HepG2 (cell line): ENCODE measurements at regions not wholly inside any gene's neighbourhood (a gene's known extent, or its start where the extent isn't known, plus 50 kb on each side); places are given as distances from the start of the nearest gene placed in this dataset.

ENCODE experiments used
- ATAC-seq: fragments of 200-7000 bp; cut with Tn5 transposase; 3 replicates; pipeline ENCODE4 v1.9.1; 2020; ENCODE audit warnings: mild to moderate bottlenecking, moderate library complexity
- BruUV-seq: library from RNA; stranded (reverse); fragments of 400-500 nt; replicated peaks from 2 replicates; lab custom pipeline; 2021; lab: Mats Ljungman, UMichigan
- CTCF ChIA-PET: fragments of 300-600 bp; formaldehyde crosslinking; extraction: SDS; loops from one replicate; lab custom pipeline; 2021; ENCODE audit warnings: low total read pairs, inconsistent platforms, low intra/inter-chr PET ratio; lab: Yijun Ruan, JAX
- POLR2A ChIA-PET: fragments of 350-600 bp; sonication (Branson Sonifier 250); formaldehyde crosslinking; loops from one replicate; lab custom pipeline; 2020; ENCODE audit warnings: antibody characterized with exemption, inconsistent platforms; lab: Yijun Ruan, JAX
- DNase-seq: peaks from one replicate; pipeline ENCODE4 v3.0.0-alpha.2; 2015; ENCODE audit warnings: low spot score
- FAIRE-seq: peaks from 3 replicates; lab custom pipeline; 2011; peaks lifted over from hg19 to GRCh38; lab: Jason Lieb, UNC
- H2AFZ ChIP-seq: one replicate; pipeline ENCODE4 v1.6.1; 2011; ENCODE audit warnings: low read length, inconsistent platforms
- H3K27ac ChIP-seq: fragments of 300-600 bp; 3 replicates; pipeline ENCODE4 v1.8.0; 2011; ENCODE audit warnings: mixed run types, mild to moderate bottlenecking, mixed read lengths, low read length, inconsistent platforms; ENCODE audit not compliant: insufficient read depth; ENCODE audit errors: extremely low read length
- H3K27me3 ChIP-seq, 2 experiments: fragments of 200-600 bp in 1 of 2; 2 replicates in 1 of 2; 3 replicates in 1 of 2; pipeline versions ENCODE4 v1.6.0 to v1.8.0; 2011; ENCODE audit warnings: low read length in 2 of 2, mild to moderate bottlenecking in 2 of 2, moderate library complexity in 2 of 2, inconsistent platforms in 1 of 2; ENCODE audit not compliant: insufficient read depth in 2 of 2, control insufficient read depth in 1 of 2
- H3K36me3 ChIP-seq, 2 experiments: fragments of 200-600 bp in 1 of 2; replicated peaks in 1 of 2; 2 replicates in 1 of 2; 3 replicates in 1 of 2; pipeline versions ENCODE4 v1.5.1 to v1.8.0; 2011; ENCODE audit warnings: low read length in 2 of 2, inconsistent platforms in 1 of 2; ENCODE audit not compliant: insufficient read depth in 2 of 2, control insufficient read depth in 1 of 2
- H3K4me1 ChIP-seq: 2 replicates; pipeline ENCODE4 v1.5.1; 2012; ENCODE audit warnings: low read length, inconsistent platforms; ENCODE audit not compliant: insufficient read depth
- H3K4me2 ChIP-seq: 2 replicates; pipeline ENCODE4 v1.6.0; 2011; ENCODE audit warnings: low read depth, low read length, inconsistent platforms
- H3K4me3 ChIP-seq, 3 experiments: fragments of 200-600 bp in 1 of 3; sonication (generic), shearing (Covaris generic) in 1 of 3; replicated peaks in 1 of 3; 2 replicates each; pipeline ENCODE4 v1.5.1; 2011 to 2016; ENCODE audit warnings: low read length in 3 of 3, inconsistent platforms in 2 of 3, low read depth in 2 of 3, mild to moderate bottlenecking in 2 of 3, control low read depth in 1 of 3, mixed read lengths in 1 of 3; ENCODE audit not compliant: insufficient read depth in 1 of 3
- H3K79me2 ChIP-seq: one replicate; pipeline ENCODE4 v1.6.1; 2011; ENCODE audit warnings: low read length, inconsistent platforms; ENCODE audit not compliant: insufficient read depth
- H3K9ac ChIP-seq: 2 replicates; pipeline ENCODE4 v1.6.0; 2011; ENCODE audit warnings: mild to moderate bottlenecking, low read depth, low read length, inconsistent platforms; ENCODE audit not compliant: insufficient read depth
- H3K9me3 ChIP-seq: 2 replicates; pipeline ENCODE4 v1.5.1; 2012; ENCODE audit warnings: mild to moderate bottlenecking, low read length
- H4K20me1 ChIP-seq: 2 replicates; pipeline ENCODE4 v1.6.0; 2011; ENCODE audit warnings: inconsistent platforms, mild to moderate bottlenecking, low read length, moderate library complexity; ENCODE audit not compliant: insufficient read depth
- ESRRA ChIP-seq: sonication (generic); formaldehyde crosslinking; IDR thresholded peaks from 2 replicates; pipeline ENCODE4 v1.5.1; 2020; ENCODE audit warnings: mild to moderate bottlenecking, low read depth, missing genetic modification reagents
- FOXM1 ChIP-seq: sonication (generic); formaldehyde crosslinking; IDR thresholded peaks from 2 replicates; pipeline ENCODE4 v1.5.0; 2020; ENCODE audit warnings: missing genetic modification reagents
- FOXP1 ChIP-seq, 2 experiments: fragments of 450-650 bp in 1 of 2; IDR thresholded peaks; 2 replicates each; pipeline ENCODE4 v1.6.1; 2017 to 2018; ENCODE audit warnings: antibody characterized with exemption in 1 of 2
- KAT2B ChIP-seq: fragments of 150-350 bp; IDR thresholded peaks from 2 replicates; pipeline ENCODE4 v1.6.1; 2014; ENCODE audit warnings: low read depth, low read length, borderline replicate concordance
- RNF2 ChIP-seq: fragments of 450-650 bp; conservative IDR thresholded peaks from 2 replicates; pipeline ENCODE4 v1.6.1; 2016; ENCODE audit warnings: low read depth
- SIX4 ChIP-seq: sonication (generic); formaldehyde crosslinking; IDR thresholded peaks from 2 replicates; pipeline ENCODE4 v1.4.0; 2020; ENCODE audit warnings: missing genetic modification reagents
- TBL1XR1 ChIP-seq: fragments of 150-350 bp; IDR thresholded peaks from 2 replicates; pipeline ENCODE4 v1.6.1; 2014; ENCODE audit warnings: borderline replicate concordance, low read length; ENCODE audit not compliant: partially characterized antibody
- ZEB1 ChIP-seq: IDR thresholded peaks from 2 replicates; pipeline ENCODE4 v1.6.1; 2012; ENCODE audit warnings: mild to moderate bottlenecking, low read depth, inconsistent platforms; ENCODE audit not compliant: insufficient replicate concordance
- ZNF124 ChIP-seq: sonication (generic); formaldehyde crosslinking; IDR thresholded peaks from 2 replicates; pipeline ENCODE4 v1.4.0; 2020; ENCODE audit warnings: missing genetic modification reagents
- ZNF143 ChIP-seq: sonication (generic); formaldehyde crosslinking; IDR thresholded peaks from 2 replicates; pipeline ENCODE4 v1.4.0; 2020; ENCODE audit warnings: missing genetic modification reagents
- ZNF224 ChIP-seq: sonication (generic); formaldehyde crosslinking; IDR thresholded peaks from 2 replicates; pipeline ENCODE4 v1.5.0; 2020; ENCODE audit warnings: mild to moderate bottlenecking, missing genetic modification reagents
- ZNF780A ChIP-seq: sonication (generic); formaldehyde crosslinking; IDR thresholded peaks from 2 replicates; pipeline ENCODE4 v1.8.0; 2022; ENCODE audit warnings: mild to moderate bottlenecking, missing genetic modification reagents, moderate library complexity
- ZNF850 ChIP-seq: sonication (generic); formaldehyde crosslinking; conservative IDR thresholded peaks from 2 replicates; pipeline ENCODE4 v1.9.0; 2021; ENCODE audit warnings: mild to moderate bottlenecking, missing genetic modification reagents
- WGBS: methylation state at CpG from one replicate; pipeline ENCODE4 v1.1.6; 2017; ENCODE audit warnings: low lambda C conversion rate; 5-methylcytosine and 5-hydroxymethylcytosine counted together
- in situ Hi-C: cut with HindIII; loops from 2 replicates; pipeline ENCODE4 v1.10.0; 2017; ENCODE audit warnings: low pct_unique_long_range_greater_than_20kb; ENCODE audit not compliant: extremely low pct_ligation_motif_present
- intact Hi-C: fragments of 100-400 bp; cut with micrococcal nuclease; formaldehyde crosslinking; loops from one replicate; pipeline ENCODE4 v1.10.0; 2022; ENCODE audit not compliant: unreplicated experiment
- TF ChIP-seq, protein P1 (sequence below): sonication (generic); formaldehyde crosslinking; IDR thresholded peaks from 2 replicates; pipeline ENCODE4 v1.5.0; 2020; ENCODE audit warnings: mild to moderate bottlenecking, missing genetic modification reagents, borderline replicate concordance

DNA sequence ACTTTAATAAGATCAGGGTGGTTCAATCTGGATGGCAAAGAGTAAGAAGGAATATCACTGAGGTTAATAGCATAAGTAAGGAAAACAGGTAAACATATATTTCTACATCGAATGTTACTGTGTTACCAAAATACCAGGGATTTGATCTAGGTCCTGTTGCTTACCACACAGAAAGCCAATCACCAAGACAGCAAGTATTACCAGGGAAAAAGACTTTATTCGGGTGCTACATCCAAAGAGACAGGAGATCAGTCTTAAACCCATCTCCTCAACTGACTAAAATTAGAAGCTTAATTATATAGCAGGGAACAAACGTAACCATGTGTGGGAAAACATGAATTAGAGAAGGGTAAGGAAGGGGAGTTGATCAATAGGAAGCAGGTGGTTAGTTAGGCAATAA, 500.1 kb downstream of the EFNA5 start:
- WGBS, result 0% methylated on average over 3 of the region's 3 CpGs
- POLR2A ChIA-PET, result no interaction called here
- in situ Hi-C loops, result no loop called here
- no peak for FAIRE-seq
- intact Hi-C loops, result no loop called here
- Histone ChIP-seq H3K27me3 (no peaks in the 10 kb centered on the region), H4K20me1 (no peaks in the 10 kb centered on the region), H3K4me1 (no peaks in the 10 kb centered on the region), H3K36me3 (no peaks in the 10 kb centered on the region), H3K9ac (no peak overlapping the region), H2AFZ (no peak overlapping the region), H3K4me2 (no peak overlapping the region), H3K27ac (no peak overlapping the region), H3K4me3 (no peak overlapping the region), H3K9me3 (peaks cover 62% of the 10 kb centered on the region), H3K79me2 (no peaks in the 10 kb centered on the region)
- DNase-seq, result no peak
- no TSS peak for BruUV-seq
- no peak for ATAC-seq
- CTCF ChIA-PET, result no interaction called here
- no peak for TF ChIP-seq ZNF224 (CRISPR knock-in tag)
- no peak for TF ChIP-seq TBL1XR1
- TF ChIP-seq ZNF124 (CRISPR knock-in tag), result peak; percentile 100
- no peak for TF ChIP-seq ZNF780A

DNA sequence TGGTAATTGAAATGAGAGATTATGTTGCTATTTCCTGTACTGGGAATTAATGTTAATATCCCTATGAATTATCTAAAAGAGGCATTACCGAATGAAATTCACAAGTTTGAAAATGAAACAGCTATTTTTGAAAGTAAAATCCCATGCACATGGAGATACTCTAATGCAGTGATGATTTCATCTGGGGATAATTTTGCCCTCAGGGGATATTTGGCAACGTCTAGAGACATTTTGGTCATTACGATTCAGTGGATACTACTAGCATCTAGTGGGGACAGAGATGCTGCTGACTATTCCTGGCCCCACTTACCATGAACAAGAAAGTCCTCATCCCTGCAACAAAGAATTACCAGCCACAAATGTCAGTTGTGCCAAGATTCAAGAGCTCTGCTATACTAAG, 500.9 kb downstream of the EFNA5 start:
- no peaks in the 10 kb centered on the region for H3K36me3 ChIP-seq
- peaks cover 63% of the 10 kb centered on the region for H3K9me3 ChIP-seq
- DNase-seq (no peak), ATAC-seq (no peak), FAIRE-seq (no peak)
- POLR2A ChIA-PET, result no interaction called here
- H3K27ac ChIP-seq, result no peak overlapping the region
- no peak overlapping the region for H3K9ac ChIP-seq
- no peaks in the 10 kb centered on the region for H4K20me1 ChIP-seq
- no TSS peak for BruUV-seq
- no peak overlapping the region for H3K4me2 ChIP-seq
- intact Hi-C loops (no loop called here), in situ Hi-C loops (no loop called here)
- no peak overlapping the region for H2AFZ ChIP-seq
- CTCF ChIA-PET, result no interaction called here
- H3K4me3 ChIP-seq, result no peak overlapping the region
- no peaks in the 10 kb centered on the region for H3K4me1 ChIP-seq
- H3K27me3 ChIP-seq, result no peaks in the 10 kb centered on the region
- no peaks in the 10 kb centered on the region for H3K79me2 ChIP-seq
- 1% methylated on average over 3 of the region's 3 CpGs for WGBS
- TF ChIP-seq RNF2 (no peak), SIX4 (CRISPR knock-in tag) (no peak), ZNF850 (CRISPR knock-in tag) (no peak), ESRRA (CRISPR knock-in tag) (no peak), KAT2B (no peak), ZEB1 (no peak), ZNF143 (CRISPR knock-in tag) (no peak), FOXP1 (IDR thresholded peaks at IDR 0.05) (no peak), FOXP1 (CRISPR knock-in tag; IDR thresholded peaks at IDR 0.05) (no peak), FOXM1 (CRISPR knock-in tag) (no peak)
- TF ChIP-seq, protein P1, sequence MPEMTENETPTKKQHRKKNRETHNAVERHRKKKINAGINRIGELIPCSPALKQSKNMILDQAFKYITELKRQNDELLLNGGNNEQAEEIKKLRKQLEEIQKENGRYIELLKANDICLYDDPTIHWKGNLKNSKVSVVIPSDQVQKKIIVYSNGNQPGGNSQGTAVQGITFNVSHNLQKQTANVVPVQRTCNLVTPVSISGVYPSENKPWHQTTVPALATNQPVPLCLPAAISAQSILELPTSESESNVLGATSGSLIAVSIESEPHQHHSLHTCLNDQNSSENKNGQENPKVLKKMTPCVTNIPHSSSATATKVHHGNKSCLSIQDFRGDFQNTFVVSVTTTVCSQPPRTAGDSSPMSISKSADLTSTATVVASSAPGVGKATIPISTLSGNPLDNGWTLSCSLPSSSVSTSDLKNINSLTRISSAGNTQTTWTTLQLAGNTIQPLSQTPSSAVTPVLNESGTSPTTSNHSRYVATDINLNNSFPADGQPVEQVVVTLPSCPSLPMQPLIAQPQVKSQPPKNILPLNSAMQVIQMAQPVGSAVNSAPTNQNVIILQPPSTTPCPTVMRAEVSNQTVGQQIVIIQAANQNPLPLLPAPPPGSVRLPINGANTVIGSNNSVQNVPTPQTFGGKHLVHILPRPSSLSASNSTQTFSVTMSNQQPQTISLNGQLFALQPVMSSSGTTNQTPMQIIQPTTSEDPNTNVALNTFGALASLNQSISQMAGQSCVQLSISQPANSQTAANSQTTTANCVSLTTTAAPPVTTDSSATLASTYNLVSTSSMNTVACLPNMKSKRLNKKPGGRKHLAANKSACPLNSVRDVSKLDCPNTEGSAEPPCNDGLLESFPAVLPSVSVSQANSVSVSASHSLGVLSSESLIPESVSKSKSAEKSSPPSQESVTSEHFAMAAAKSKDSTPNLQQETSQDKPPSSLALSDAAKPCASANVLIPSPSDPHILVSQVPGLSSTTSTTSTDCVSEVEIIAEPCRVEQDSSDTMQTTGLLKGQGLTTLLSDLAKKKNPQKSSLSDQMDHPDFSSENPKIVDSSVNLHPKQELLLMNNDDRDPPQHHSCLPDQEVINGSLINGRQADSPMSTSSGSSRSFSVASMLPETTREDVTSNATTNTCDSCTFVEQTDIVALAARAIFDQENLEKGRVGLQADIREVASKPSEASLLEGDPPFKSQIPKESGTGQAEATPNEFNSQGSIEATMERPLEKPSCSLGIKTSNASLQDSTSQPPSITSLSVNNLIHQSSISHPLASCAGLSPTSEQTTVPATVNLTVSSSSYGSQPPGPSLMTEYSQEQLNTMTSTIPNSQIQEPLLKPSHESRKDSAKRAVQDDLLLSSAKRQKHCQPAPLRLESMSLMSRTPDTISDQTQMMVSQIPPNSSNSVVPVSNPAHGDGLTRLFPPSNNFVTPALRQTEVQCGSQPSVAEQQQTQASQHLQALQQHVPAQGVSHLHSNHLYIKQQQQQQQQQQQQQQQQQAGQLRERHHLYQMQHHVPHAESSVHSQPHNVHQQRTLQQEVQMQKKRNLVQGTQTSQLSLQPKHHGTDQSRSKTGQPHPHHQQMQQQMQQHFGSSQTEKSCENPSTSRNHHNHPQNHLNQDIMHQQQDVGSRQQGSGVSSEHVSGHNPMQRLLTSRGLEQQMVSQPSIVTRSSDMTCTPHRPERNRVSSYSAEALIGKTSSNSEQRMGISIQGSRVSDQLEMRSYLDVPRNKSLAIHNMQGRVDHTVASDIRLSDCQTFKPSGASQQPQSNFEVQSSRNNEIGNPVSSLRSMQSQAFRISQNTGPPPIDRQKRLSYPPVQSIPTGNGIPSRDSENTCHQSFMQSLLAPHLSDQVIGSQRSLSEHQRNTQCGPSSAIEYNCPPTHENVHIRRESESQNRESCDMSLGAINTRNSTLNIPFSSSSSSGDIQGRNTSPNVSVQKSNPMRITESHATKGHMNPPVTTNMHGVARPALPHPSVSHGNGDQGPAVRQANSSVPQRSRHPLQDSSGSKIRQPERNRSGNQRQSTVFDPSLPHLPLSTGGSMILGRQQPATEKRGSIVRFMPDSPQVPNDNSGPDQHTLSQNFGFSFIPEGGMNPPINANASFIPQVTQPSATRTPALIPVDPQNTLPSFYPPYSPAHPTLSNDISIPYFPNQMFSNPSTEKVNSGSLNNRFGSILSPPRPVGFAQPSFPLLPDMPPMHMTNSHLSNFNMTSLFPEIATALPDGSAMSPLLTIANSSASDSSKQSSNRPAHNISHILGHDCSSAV (CRISPR knock-in tag), result no peak
